Ramos (cell line): ENCODE measurements at regions not wholly inside any gene's neighbourhood (a gene's known extent, or its start where the extent isn't known, plus 50 kb on each side); places are given as distances from the start of the nearest gene placed in this dataset.

Experiments used
- in situ Hi-C: fragments of 300-500 bp; cut with MboI; formaldehyde crosslinking; loops from one replicate; pipeline ENCODE4 v1.14.3; 2022; ENCODE audit warnings: low sequenced_read_pairs; ENCODE audit not compliant: unreplicated experiment

- in situ Hi-C loops = no loop called here
These were observed 192.5 kb upstream of the MCHR2 start for GRCh38 chr6:100186552-100186951.

DNA sequence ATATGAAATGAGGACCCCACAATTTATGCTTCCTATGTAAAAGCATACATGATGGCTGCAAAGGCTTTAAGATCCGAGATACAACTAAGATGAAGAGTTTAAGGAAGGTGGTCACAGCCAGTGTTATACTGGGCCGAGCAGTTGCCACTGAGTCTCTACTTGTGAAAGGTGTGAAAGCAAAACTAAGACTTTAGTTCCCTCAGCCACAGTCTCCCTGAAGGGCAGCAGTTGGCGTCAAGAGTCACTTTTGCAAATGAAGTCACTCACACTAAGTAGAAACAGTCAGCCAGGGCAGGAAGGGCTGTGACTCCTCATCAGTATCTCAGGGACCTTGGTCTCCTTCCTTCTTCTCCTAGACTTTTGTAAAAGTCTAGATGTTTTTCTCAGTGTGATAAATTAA, 191.6 kb upstream of the MCHR2 start:
- in situ Hi-C loops = no loop called here

GRCh38 chr6:100184473-100184872, 190.4 kb upstream of the MCHR2 start:
- in situ Hi-C loops = no loop called here

GRCh38 chr6:100182313-100182712, 188.3 kb upstream of the MCHR2 start:
- in situ Hi-C loops = no loop called here

GRCh38 chr6:100181309-100181708, 187.3 kb upstream of the MCHR2 start:
- in situ Hi-C loops = no loop called here

DNA sequence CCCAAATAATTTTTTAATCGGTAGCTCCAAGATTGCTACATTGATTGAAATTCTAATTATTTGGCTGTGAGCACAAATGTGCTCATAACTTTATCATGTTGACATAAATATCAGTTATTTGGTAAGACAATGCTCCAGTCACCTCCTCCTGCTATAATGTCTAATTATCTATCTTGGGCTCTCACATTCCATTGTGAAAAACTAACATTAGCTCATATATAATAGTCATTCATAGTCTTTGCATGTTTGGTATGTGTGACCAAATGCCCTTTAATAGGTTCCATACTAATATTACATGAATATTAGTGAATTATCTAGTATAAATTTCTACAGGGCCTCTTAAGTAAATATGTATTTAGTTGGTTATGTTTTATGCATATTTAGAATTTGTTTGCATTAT, 185.6 kb upstream of the MCHR2 start:
- in situ Hi-C loops = no loop called here

GRCh38 chr6:100177956-100178355, 183.9 kb upstream of the MCHR2 start:
- in situ Hi-C loops = no loop called here

GRCh38 chr6:100176951-100177710, 183.1 kb upstream of the MCHR2 start:
- in situ Hi-C loops = no loop called here

DNA sequence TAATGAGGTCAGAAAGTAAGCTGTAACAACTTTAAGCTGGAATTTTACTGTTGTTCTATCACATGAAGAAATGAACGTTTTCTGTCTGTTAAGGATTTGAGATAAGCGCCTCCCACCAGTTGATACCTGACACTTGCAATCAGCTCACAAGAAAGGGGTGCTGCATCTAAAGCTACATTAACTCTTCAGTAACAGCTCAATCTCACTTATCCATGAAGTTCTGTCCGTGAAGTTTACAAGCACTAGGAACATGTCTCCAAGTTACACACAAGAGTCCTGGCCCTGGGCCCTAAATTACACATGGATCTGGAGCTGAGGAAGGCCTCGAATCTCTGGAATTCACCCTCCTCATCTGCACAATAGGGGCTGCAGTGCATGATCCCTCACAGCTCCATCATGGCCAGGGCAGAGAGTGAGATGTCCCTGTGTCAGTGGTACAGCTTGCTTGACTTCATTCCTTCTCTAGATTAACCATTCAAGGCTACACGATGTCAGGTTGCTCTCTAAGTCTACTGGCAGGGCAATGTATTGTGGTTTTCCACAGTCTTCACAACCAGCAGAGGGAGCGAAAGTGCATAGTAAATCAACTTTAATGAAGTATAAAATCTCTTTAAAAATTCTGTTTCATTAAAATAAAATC, 182.4 kb upstream of the MCHR2 start:
- in situ Hi-C loops = no loop called here

DNA sequence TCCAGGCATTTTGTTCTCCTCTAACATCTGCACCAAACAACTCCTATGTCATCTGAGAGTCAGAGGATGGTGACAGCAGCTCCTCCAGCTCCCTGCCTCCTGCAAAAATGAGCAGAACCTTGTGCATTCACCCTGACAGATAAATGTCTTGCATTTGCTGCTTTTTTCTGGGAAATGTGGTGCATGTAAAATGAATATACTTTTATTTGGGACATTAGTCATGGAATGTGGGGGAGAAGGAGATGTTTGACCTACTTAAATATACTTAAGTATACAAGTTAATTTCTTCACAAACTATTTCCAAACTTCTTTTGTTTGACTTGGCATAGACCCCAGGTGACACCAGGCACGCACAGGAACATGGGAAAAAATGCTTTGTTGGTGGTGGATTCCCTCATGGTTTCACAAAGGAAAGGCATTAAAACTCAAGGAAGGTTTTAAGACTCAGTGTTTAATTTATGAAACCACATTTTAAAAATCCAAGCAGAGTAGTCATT, 181.8 kb upstream of the MCHR2 start:
- in situ Hi-C loops = no loop called here

- in situ Hi-C loops = no loop called here
These were observed 179.2 kb upstream of the MCHR2 start for GRCh38 chr6:100173211-100173610.

GRCh38 chr6:100172322-100172713, 178.3 kb upstream of the MCHR2 start:
- in situ Hi-C loops = no loop called here

GRCh38 chr6:100171533-100172321, 177.7 kb upstream of the MCHR2 start:
- in situ Hi-C loops = no loop called here

GRCh38 chr6:100168148-100168547, 174.1 kb upstream of the MCHR2 start:
- in situ Hi-C loops = no loop called here

- in situ Hi-C loops = no loop called here
These were observed 173.6 kb upstream of the MCHR2 start for GRCh38 chr6:100167585-100167984.

- in situ Hi-C loops = no loop called here
These were observed 172.9 kb upstream of the MCHR2 start for GRCh38 chr6:100166956-100167355.

DNA sequence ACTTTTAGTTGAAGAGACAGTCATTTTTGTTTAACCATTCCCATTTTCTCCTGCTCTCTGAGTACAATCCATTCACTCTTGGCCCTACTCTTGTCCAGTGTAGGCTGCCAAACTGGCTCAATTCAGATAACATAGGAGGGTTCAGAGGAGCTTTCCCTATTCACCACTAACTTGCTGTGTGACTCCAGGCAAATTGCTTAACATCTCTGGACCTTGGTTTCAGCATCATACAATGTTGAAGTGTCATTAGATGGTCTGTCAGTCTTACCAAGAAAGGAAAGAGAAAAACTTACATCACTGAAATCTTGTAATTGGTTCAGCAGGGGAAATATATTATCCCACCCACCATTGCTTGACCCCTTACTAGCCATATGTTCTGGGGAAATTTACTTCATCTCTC, 171.4 kb upstream of the MCHR2 start:
- in situ Hi-C loops = no loop called here

DNA sequence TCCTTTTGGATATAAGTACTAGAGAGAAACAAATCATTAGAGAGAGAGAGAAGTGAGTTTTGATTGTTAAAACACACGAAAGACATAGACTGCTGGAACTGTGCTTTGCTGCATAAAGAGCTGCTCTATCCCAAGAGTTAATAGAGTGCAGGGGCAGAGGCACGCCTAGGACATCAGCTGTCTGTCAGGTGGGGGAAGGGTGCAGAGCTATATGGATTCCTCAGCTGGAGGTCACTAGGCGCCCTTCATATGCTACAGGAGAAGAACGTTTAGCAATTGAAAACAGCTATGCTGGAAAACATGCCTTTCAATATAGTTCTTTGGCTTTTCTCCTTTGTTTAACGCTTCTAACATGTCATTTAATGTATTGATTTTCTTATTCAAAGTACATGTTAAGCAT, 169.0 kb upstream of the MCHR2 start:
- in situ Hi-C loops = no loop called here

DNA sequence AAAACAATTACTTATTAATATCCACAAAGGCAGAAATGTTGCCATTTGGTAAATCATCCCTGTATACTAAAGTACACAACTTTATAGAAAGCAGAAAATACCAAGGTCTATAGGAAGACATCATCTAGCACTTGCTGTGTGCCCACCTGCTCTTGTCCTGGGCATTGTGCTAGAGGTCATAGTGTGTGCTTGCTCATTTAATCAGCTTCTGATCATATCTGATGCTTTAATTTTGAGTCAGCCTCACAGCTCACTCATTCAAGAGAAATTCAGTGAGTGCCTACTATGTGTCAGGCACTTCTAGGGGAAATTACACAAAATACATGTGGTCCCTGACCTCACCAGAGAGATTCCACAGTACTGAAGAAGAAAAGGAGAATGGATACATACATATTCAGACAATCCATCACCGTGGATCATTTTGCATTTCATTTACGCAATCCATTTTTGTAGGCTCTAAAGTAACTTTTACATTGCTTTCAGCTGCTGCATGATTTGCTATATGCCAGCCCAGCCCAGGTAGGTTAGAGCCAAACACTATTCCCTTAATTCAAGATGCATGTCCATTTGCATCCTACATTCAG, 167.9 kb upstream of the MCHR2 start:
- in situ Hi-C loops = no loop called here

GRCh38 chr6:100160930-100161329, 166.9 kb upstream of the MCHR2 start:
- in situ Hi-C loops = no loop called here

GRCh38 chr6:100155141-100155540, 161.1 kb upstream of the MCHR2 start:
- in situ Hi-C loops = no loop called here
